ENCODE measurements at regions not wholly inside any gene's neighbourhood (a gene's known extent, or its start where the extent isn't known, plus 50 kb on each side); places are given as distances from the start of the nearest gene placed in this dataset.

- no peak for TF ChIP-seq CTCF (conservative IDR thresholded peaks at IDR 0.05 in 1 of 2, IDR thresholded peaks at IDR 0.05 in 1 of 2; ENCODE audit: extremely low read depth in 1 of 2, insufficient read depth in 1 of 2, low read depth in 1 of 2, low read length in 2 of 2)
- TF ChIP-seq EZH2 (IDR thresholded peaks at IDR 0.05; ENCODE audit: borderline replicate concordance, low read length), result no peak
These were observed 144.7 kb upstream of the C9orf72 start for GRCh38 chr9:27717991-27718390.

Measured in mammary epithelial cell (primary cell).